GM12878 (cell line): ENCODE measurements at regions not wholly inside any gene's neighbourhood (a gene's known extent, or its start where the extent isn't known, plus 50 kb on each side); places are given as distances from the start of the nearest gene placed in this dataset.

ENCODE experiments used
- ATAC-seq: fragments of 200-7000 bp; cut with Tn5 transposase; 3 replicates; pipeline ENCODE4 v1.9.1; 2020; ENCODE audit warnings: mild to moderate bottlenecking, moderate library complexity
- BruUV-seq: library from RNA; stranded (reverse); fragments of 400-500 nt; replicated peaks from 2 replicates; lab custom pipeline; 2021; lab: Mats Ljungman, UMichigan
- CTCF ChIA-PET: fragments of 300-600 bp; sonication (Branson Sonifier 250); formaldehyde crosslinking; extraction: SDS; loops from one replicate; lab custom pipeline; 2021; ENCODE audit warnings: inconsistent platforms; lab: Yijun Ruan, JAX
- POLR2A ChIA-PET: fragments of 350-600 bp; formaldehyde crosslinking; extraction: SDS; loops from one replicate; lab custom pipeline; 2021; ENCODE audit warnings: inconsistent platforms; lab: Charles Lee
- RAD21 ChIA-PET: fragments of 300-600 bp; sonication (Branson Sonifier 250); formaldehyde crosslinking; loops from one replicate; lab custom pipeline; 2023; ENCODE audit warnings: antibody characterized with exemption; ENCODE audit not compliant: unreplicated experiment; lab: Charles Lee
- SMC1A ChIA-PET: fragments of 300-600 bp; sonication (Branson Sonifier 250); formaldehyde crosslinking; loops from one replicate; lab custom pipeline; 2023; ENCODE audit not compliant: unreplicated experiment, uncharacterized antibody; lab: Charles Lee
- DNase-seq: peaks from one replicate; pipeline ENCODE4 v3.0.0-alpha.2; 2011; ENCODE audit warnings: low read depth, low spot score
- FAIRE-seq: peaks from 3 replicates; lab custom pipeline; 2011; peaks lifted over from hg19 to GRCh38; lab: Jason Lieb, UNC
- H2AFZ ChIP-seq: 2 replicates; pipeline ENCODE4 v1.6.0; 2011; ENCODE audit warnings: low read depth, low read length, control low read depth; ENCODE audit not compliant: control insufficient read depth
- H3K27ac ChIP-seq: 2 replicates; pipeline ENCODE4 v1.5.1; 2011; ENCODE audit warnings: control low read depth; ENCODE audit not compliant: control insufficient read depth, insufficient read depth
- H3K27me3 ChIP-seq, 2 experiments: replicated peaks in 1 of 2; 2 replicates each; pipeline versions ENCODE4 v1.6.0 to v1.6.1; 2011; ENCODE audit warnings: low read length in 1 of 2; ENCODE audit not compliant: control insufficient read depth in 2 of 2, insufficient read depth in 2 of 2
- H3K36me3 ChIP-seq, 2 experiments: 2 replicates each; pipeline ENCODE4 v1.5.1; 2011; ENCODE audit warnings: low read length in 1 of 2; ENCODE audit not compliant: control insufficient read depth in 2 of 2, insufficient read depth in 2 of 2
- H3K4me1 ChIP-seq: 2 replicates; pipeline ENCODE4 v1.6.1; 2011; ENCODE audit warnings: mild to moderate bottlenecking, low read length, moderate library complexity, mixed read lengths; ENCODE audit not compliant: control insufficient read depth, insufficient read depth
- H3K4me2 ChIP-seq: 2 replicates; pipeline ENCODE4 v1.6.0; 2011; ENCODE audit warnings: control low read depth; ENCODE audit not compliant: control insufficient read depth, insufficient read depth
- H3K4me3 ChIP-seq: fragments of 200-600 bp; sonication (generic); 2 replicates; pipeline ENCODE4 v1.5.1; 2016
- H3K79me2 ChIP-seq: 2 replicates; pipeline ENCODE4 v1.6.0; 2011; ENCODE audit warnings: low read length; ENCODE audit not compliant: control insufficient read depth, insufficient read depth
- H3K9ac ChIP-seq: 2 replicates; pipeline ENCODE4 v1.8.0; 2011; ENCODE audit warnings: low read length, control low read depth, mixed read lengths; ENCODE audit not compliant: control insufficient read depth, insufficient read depth
- H3K9me3 ChIP-seq: replicated peaks from 3 replicates; pipeline ENCODE4 v1.5.1; 2011; ENCODE audit warnings: mild to moderate bottlenecking, low read length; ENCODE audit not compliant: control insufficient read depth, insufficient read depth
- H4K20me1 ChIP-seq: 2 replicates; pipeline ENCODE4 v1.6.0; 2011; ENCODE audit not compliant: control insufficient read depth, insufficient read depth
- CHD2 ChIP-seq: IDR thresholded peaks from 2 replicates; pipeline ENCODE4 v1.6.1; 2011; ENCODE audit warnings: low read depth, low read length, improper control_type of control experiment, borderline replicate concordance
- ESRRA ChIP-seq: IDR thresholded peaks from 2 replicates; pipeline ENCODE4 v1.6.1; 2012; ENCODE audit warnings: mild to moderate bottlenecking, low read length, improper control_type of control experiment
- EZH2 ChIP-seq: IDR thresholded peaks from 2 replicates; pipeline ENCODE4 v1.6.1; 2012; ENCODE audit warnings: low read depth, mild to moderate bottlenecking, control low read depth, inconsistent platforms, low read length, borderline replicate concordance; ENCODE audit not compliant: control insufficient read depth
- MYB ChIP-seq: fragments of 150-350 bp; IDR thresholded peaks from 2 replicates; pipeline ENCODE4 v1.6.1; 2014; ENCODE audit warnings: mild to moderate bottlenecking, low read depth, low read length, borderline replicate concordance
- NFYA ChIP-seq: IDR thresholded peaks from 2 replicates; pipeline ENCODE4 v1.6.1; 2011; ENCODE audit warnings: low read depth, mild to moderate bottlenecking, low read length, improper control_type of control experiment, borderline replicate concordance
- POLR2AphosphoS5 ChIP-seq: IDR thresholded peaks from 2 replicates; pipeline ENCODE4 v1.6.1; 2011; ENCODE audit warnings: mild to moderate bottlenecking, low read length, inconsistent platforms
- RBBP5 ChIP-seq: fragments of 200-600 bp; sonication (generic); conservative IDR thresholded peaks from 2 replicates; pipeline ENCODE4 v1.6.1; 2016
- REST ChIP-seq: IDR thresholded peaks from 2 replicates; pipeline ENCODE4 v1.6.1; 2012; ENCODE audit warnings: mild to moderate bottlenecking, low read depth, low read length
- SIN3A ChIP-seq: IDR thresholded peaks from 2 replicates; pipeline ENCODE4 v1.6.1; 2012; ENCODE audit warnings: low read depth, low read length, improper control_type of control experiment
- SKIL ChIP-seq: fragments of 450-650 bp; IDR thresholded peaks from 2 replicates; pipeline ENCODE4 v1.6.1; 2017; ENCODE audit warnings: mild to moderate bottlenecking, low read depth, inconsistent platforms; ENCODE audit not compliant: poor library complexity, severe bottlenecking
- SRF ChIP-seq, 2 experiments: IDR thresholded peaks; 2 replicates each; pipeline ENCODE4 v1.6.1; 2011; ENCODE audit warnings: low read depth in 2 of 2, low read length in 2 of 2, mild to moderate bottlenecking in 1 of 2, moderate library complexity in 1 of 2
- TCF7 ChIP-seq: IDR thresholded peaks from 2 replicates; pipeline ENCODE4 v1.6.1; 2014; ENCODE audit warnings: antibody characterized with exemption, borderline replicate concordance
- ZNF687 ChIP-seq: fragments of 450-650 bp; IDR thresholded peaks from 2 replicates; pipeline ENCODE4 v1.6.1; 2017; ENCODE audit warnings: mild to moderate bottlenecking, moderate library complexity
- WGBS: methylation state at CpG from one replicate; pipeline ENCODE4 v1.1.6; 2016; ENCODE audit warnings: low lambda C conversion rate; ENCODE audit not compliant: insufficient replicate concordance, insufficient coverage; ENCODE audit errors: missing lambda C conversion rate; 5-methylcytosine and 5-hydroxymethylcytosine counted together
- in situ Hi-C: fragments of 300-500 bp; cut with MboI; formaldehyde crosslinking; loops from 9 replicates; pipeline ENCODE4 v1.14.3; 2018; ENCODE audit warnings: mixed read lengths
- intact Hi-C: fragments of 100-400 bp; cut with micrococcal nuclease; formaldehyde crosslinking; loops from one replicate; pipeline ENCODE4 v1.14.2; 2022; ENCODE audit not compliant: unreplicated experiment

GRCh38 chr4:173880897-173881296, 350.9 kb upstream of the HAND2 start (continued):
- TF ChIP-seq NFYA (no peak), CHD2 (no peak), MYB (no peak), ZNF687 (no peak), TCF7 (no peak), SKIL (no peak), ESRRA (no peak)

- DNase-seq, result no peak
- H3K27me3 ChIP-seq, result no peaks in the 10 kb centered on the region
- no peak overlapping the region for H3K4me2 ChIP-seq
- H2AFZ ChIP-seq, result no peak overlapping the region
- intact Hi-C loops (no loop called here), in situ Hi-C loops (no loop called here)
- TF ChIP-seq SIN3A (no peak), RBBP5 (no peak), EZH2 (no peak), SRF (IDR thresholded peaks at IDR 0.05; ENCODE audit: low read depth in 2 of 2, low read length in 2 of 2) (no peak), POLR2AphosphoS5 (no peak), REST (no peak)
- no peak for FAIRE-seq
- no peaks in the 10 kb centered on the region for H3K79me2 ChIP-seq
- no peak overlapping the region for H3K4me3 ChIP-seq
- no peak overlapping the region for H3K27ac ChIP-seq
- 30% methylated on average over 5 of the region's 5 CpGs for WGBS
- RAD21 ChIA-PET, result no interaction called here
- POLR2A ChIA-PET, result no interaction called here
- H3K9me3 ChIP-seq, result no peaks in the 10 kb centered on the region
- H4K20me1 ChIP-seq, result no peaks in the 10 kb centered on the region
- H3K4me1 ChIP-seq, result no peaks in the 10 kb centered on the region
- SMC1A ChIA-PET, result no interaction called here
- no TSS peak for BruUV-seq
- CTCF ChIA-PET, result interaction anchor here (1.4 kb wide), 1 partner anchor 27 kb away, joined by 3 read pairs; no protein-coding TSS in a partner anchor
- ATAC-seq, result no peak
- H3K9ac ChIP-seq, result no peak overlapping the region
- H3K36me3 ChIP-seq, result no peaks in the 10 kb centered on the region
These were observed 349.5 kb upstream of the HAND2 start for GRCh38 chr4:173879509-173879908.
